ENCODE measurements at regions not wholly inside any gene's neighbourhood (a gene's known extent, or its start where the extent isn't known, plus 50 kb on each side); places are given as distances from the start of the nearest gene placed in this dataset.

- H2BK5ac ChIP-seq (ENCODE audit: low read depth, low read length, poor library complexity, severe bottlenecking): no peak overlapping the region
- no peak for ATAC-seq (ENCODE audit: low read depth)
Observed at GRCh38 chr15:35854316-35854715, 308.4 kb upstream of the DPH6 start.

More at GRCh38 chr15:35854316-35854715, 308.4 kb upstream of the DPH6 start:
- no peak overlapping the region for H2AK9ac ChIP-seq (replicated peaks; ENCODE audit: low read depth, low read length, poor library complexity)
- H3K9ac ChIP-seq (ENCODE audit: low read depth, low read length): no peak overlapping the region
- H3K18ac ChIP-seq (ENCODE audit: low read depth, low read length): no peak overlapping the region
- no peak overlapping the region for H3K14ac ChIP-seq (replicated peaks; ENCODE audit: low read depth, low read length)
- TF ChIP-seq ELK1 (IDR thresholded peaks at IDR 0.05; ENCODE audit: borderline replicate concordance, low read depth, low read length) (no peak), RCOR1 (IDR thresholded peaks at IDR 0.05; ENCODE audit: insufficient replicate concordance, low read length) (no peak), CTCF (conservative IDR thresholded peaks at IDR 0.05; ENCODE audit: low read depth, low read length) (no peak), FOS (IDR thresholded peaks at IDR 0.05; ENCODE audit: low read depth, low read length) (no peak), BHLHE40 (IDR thresholded peaks at IDR 0.05; ENCODE audit: low read depth, low read length) (no peak), MXI1 (IDR thresholded peaks at IDR 0.05; ENCODE audit: borderline replicate concordance, low read depth, low read length) (no peak)
- intact Hi-C loops (cut with micrococcal nuclease) (no loop called here), dilution Hi-C loops (cut with HindIII; ENCODE audit: low sequenced_read_pairs, unreplicated experiment) (no loop called here), in situ Hi-C loops (cut with MboI; ENCODE audit: low sequenced_read_pairs) (no loop called here)
- H3K27ac ChIP-seq (ENCODE audit: insufficient read depth, low read length): no peak overlapping the region
- no peak overlapping the region for H3K23ac ChIP-seq (ENCODE audit: low read depth, low read length)
- POLR2A ChIA-PET (ENCODE audit: unreplicated experiment): no interaction called here
- no peak overlapping the region for H3K4me3 ChIP-seq (ENCODE audit: insufficient read depth, low read depth, low read length)
- no peak overlapping the region for H2AFZ ChIP-seq (replicated peaks; ENCODE audit: low read length, poor library complexity)
- H3K27me3 ChIP-seq (ENCODE audit: control insufficient read depth, insufficient read depth, low read length): no peaks in the 10 kb centered on the region
- WGBS, 2 experiments (ENCODE audit: extremely low coverage in 2 of 2, insufficient read length in 1 of 2): no CpG with 5 or more reads among the region's 3 CpGs
- H4K5ac ChIP-seq (ENCODE audit: low read depth, low read length): no peak overlapping the region
- H3K9me3 ChIP-seq (ENCODE audit: control insufficient read depth, insufficient read depth, low read length): no peaks in the 10 kb centered on the region
- no peak overlapping the region for H2BK15ac ChIP-seq (ENCODE audit: low read depth, low read length)
- H2AK5ac ChIP-seq (ENCODE audit: low read depth, low read length): no peak overlapping the region
- H3K79me1 ChIP-seq (ENCODE audit: low read depth in 1 of 2, low read length in 2 of 2): no peaks in the 10 kb centered on the region
- H3K9me1 ChIP-seq (ENCODE audit: insufficient read depth, low read length): no peaks in the 10 kb centered on the region
- CTCF ChIA-PET: no interaction called here
- BruUV-seq (replicated peaks): no TSS peak
- H2BK120ac ChIP-seq (ENCODE audit: low read depth, low read length): no peak overlapping the region
- H4K91ac ChIP-seq (ENCODE audit: insufficient read depth, low read depth, low read length): no peak overlapping the region
- DNase-seq: no peak
- H4K8ac ChIP-seq (ENCODE audit: low read depth in 2 of 2, low read length in 2 of 2): no peak overlapping the region
- H3K4ac ChIP-seq (ENCODE audit: low read depth, low read length): no peak overlapping the region
- no peaks in the 10 kb centered on the region for H3K4me1 ChIP-seq (ENCODE audit: control insufficient read depth, insufficient read depth, low read length)
- no peak overlapping the region for H3K56ac ChIP-seq (ENCODE audit: extremely low read depth, insufficient read depth, low read length)
- H2BK20ac ChIP-seq (ENCODE audit: low read depth, low read length): no peak overlapping the region
- H3K36me3 ChIP-seq (ENCODE audit: control insufficient read depth, insufficient read depth, low read length): no peaks in the 10 kb centered on the region
- H3K4me2 ChIP-seq (ENCODE audit: low read depth, low read length): no peak overlapping the region
- H4K20me1 ChIP-seq (ENCODE audit: insufficient read depth, low read length): no peaks in the 10 kb centered on the region

All from IMR-90 (cell line).